Suprapubic skin (tissue), 4 donors: ENCODE measurements at regions not wholly inside any gene's neighbourhood (a gene's known extent, or its start where the extent isn't known, plus 50 kb on each side); places are given as distances from the start of the nearest gene placed in this dataset.

Source experiments
- DNase-seq, 2 donors: peaks; one replicate each; pipeline ENCODE4 v3.0.0-alpha.2; 2019; ENCODE audit warnings: low spot score in 2 of 2
- H3K27ac ChIP-seq: fragments of 200-600 bp; sonication (generic); one replicate; pipeline ENCODE4 v1.5.1; 2019
- H3K27me3 ChIP-seq: fragments of 200-600 bp; sonication (generic); one replicate; pipeline ENCODE4 v1.5.1; 2019
- H3K36me3 ChIP-seq: fragments of 200-600 bp; sonication (generic); one replicate; pipeline ENCODE4 v1.5.1; 2019
- H3K4me1 ChIP-seq: fragments of 200-600 bp; sonication (generic); one replicate; pipeline ENCODE4 v1.5.1; 2019
- H3K4me3 ChIP-seq: fragments of 200-600 bp; sonication (generic); one replicate; pipeline ENCODE4 v1.5.1; 2019; ENCODE audit warnings: mild to moderate bottlenecking
- H3K9me3 ChIP-seq: fragments of 200-600 bp; sonication (generic); one replicate; pipeline ENCODE4 v1.5.1; 2019
- EP300 ChIP-seq: sonication (generic); formaldehyde crosslinking; IDR thresholded peaks from one replicate; pipeline ENCODE4 v1.6.1; 2017; ENCODE audit warnings: antibody characterized with exemption
- POLR2A ChIP-seq, 2 donors: fragments of 450-650 bp; IDR thresholded peaks; one replicate each; pipeline ENCODE4 v1.6.1; 2017; ENCODE audit warnings: antibody characterized with exemption in 2 of 2, mild to moderate bottlenecking in 2 of 2, moderate library complexity in 2 of 2
- POLR2AphosphoS5 ChIP-seq, 3 donors: sonication (generic); formaldehyde crosslinking; IDR thresholded peaks; one replicate each; pipeline ENCODE4 v1.6.1; 2017; ENCODE audit warnings: antibody characterized with exemption in 3 of 3
- WGBS: methylation state at CpG from one replicate; pipeline ENCODE4 v1.1.5; 2018; 5-methylcytosine and 5-hydroxymethylcytosine counted together
- TF ChIP-seq, protein P1 (sequence below), 2 donors: fragments of 200-600 bp in 1 of 2; fragments of 450-650 bp in 1 of 2; sonication (generic) in 1 of 2; IDR thresholded peaks; one replicate each; pipeline ENCODE4 v1.5.1; 2016 to 2019; ENCODE audit warnings: antibody characterized with exemption in 2 of 2, mild to moderate bottlenecking in 1 of 2, moderate library complexity in 1 of 2

DNA sequence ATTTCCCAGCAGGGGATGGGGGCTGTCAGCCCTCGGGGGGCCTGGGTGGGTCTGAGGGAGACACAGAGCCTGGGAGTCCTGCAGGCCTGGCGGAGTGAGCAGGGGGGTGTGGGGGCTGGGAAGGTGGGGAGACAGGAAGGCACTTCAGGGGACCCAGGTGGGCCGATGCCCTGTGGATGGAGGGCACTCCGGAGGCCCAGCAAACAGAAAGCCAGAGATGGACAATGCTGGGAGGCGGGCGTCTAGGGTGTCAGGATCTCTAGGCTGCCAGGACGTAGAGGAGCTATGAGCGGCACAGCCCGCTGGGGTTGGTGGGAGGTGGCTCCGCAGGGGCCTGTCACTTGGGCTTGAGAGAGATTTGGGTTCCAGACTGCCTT lies 87.6 kb upstream of the COL5A1 start:
- H3K27ac ChIP-seq, result no peak overlapping the region
- 86% methylated on average over 10 of the region's 10 CpGs for WGBS
- no peaks in the 10 kb centered on the region for H3K36me3 ChIP-seq
- DNase-seq, result peak in 1 of 2 donors; percentile 61
- H3K4me1 ChIP-seq, result peaks cover 31% of the 10 kb centered on the region
- TF ChIP-seq EP300 (no peak), POLR2A (IDR thresholded peaks at IDR 0.05) (no peak), POLR2AphosphoS5 (IDR thresholded peaks at IDR 0.05) (no peak)
- TF ChIP-seq, protein P1, sequence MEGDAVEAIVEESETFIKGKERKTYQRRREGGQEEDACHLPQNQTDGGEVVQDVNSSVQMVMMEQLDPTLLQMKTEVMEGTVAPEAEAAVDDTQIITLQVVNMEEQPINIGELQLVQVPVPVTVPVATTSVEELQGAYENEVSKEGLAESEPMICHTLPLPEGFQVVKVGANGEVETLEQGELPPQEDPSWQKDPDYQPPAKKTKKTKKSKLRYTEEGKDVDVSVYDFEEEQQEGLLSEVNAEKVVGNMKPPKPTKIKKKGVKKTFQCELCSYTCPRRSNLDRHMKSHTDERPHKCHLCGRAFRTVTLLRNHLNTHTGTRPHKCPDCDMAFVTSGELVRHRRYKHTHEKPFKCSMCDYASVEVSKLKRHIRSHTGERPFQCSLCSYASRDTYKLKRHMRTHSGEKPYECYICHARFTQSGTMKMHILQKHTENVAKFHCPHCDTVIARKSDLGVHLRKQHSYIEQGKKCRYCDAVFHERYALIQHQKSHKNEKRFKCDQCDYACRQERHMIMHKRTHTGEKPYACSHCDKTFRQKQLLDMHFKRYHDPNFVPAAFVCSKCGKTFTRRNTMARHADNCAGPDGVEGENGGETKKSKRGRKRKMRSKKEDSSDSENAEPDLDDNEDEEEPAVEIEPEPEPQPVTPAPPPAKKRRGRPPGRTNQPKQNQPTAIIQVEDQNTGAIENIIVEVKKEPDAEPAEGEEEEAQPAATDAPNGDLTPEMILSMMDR (IDR thresholded peaks at IDR 0.05), result no peak
- no peaks in the 10 kb centered on the region for H3K9me3 ChIP-seq
- no peak overlapping the region for H3K4me3 ChIP-seq
- peaks cover 26% of the 10 kb centered on the region for H3K27me3 ChIP-seq

DNA sequence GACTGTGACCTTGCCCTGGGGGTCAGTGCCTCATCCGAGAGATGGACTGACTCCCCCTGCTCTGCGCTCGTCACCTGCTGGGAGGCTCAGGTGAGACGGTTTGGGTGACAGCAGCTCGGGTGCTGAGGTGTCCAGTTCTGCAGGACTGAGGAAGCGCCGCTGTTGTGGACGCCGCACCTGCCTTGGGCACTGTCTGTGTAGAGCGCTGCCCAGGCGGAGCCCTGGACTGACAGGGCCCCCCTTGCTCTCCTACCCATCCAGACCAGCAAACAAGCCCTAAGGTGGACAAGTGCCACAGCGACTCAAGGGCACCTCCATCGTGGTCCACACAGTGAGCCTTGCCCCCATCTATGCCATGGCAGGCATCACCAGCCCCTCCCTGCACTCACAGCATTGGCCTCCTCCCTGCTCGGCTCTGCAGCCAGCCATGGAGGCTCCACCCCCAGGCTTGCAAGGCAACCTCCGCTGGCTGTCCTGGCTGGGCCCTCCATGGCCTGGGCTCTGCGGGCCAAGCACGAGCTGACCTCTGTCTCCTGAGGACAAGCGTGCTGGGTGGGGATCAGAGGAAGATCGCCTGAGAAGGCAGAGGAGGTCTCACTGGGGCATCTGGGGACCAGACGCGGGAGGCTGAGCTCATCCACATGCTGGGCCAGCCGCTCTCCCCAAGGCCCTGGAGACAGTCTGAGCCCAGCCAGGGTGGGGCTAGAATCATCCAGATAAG lies 87.1 kb upstream of the COL5A1 start:
- 86% methylated on average over 13 of the region's 22 CpGs for WGBS
- no peaks in the 10 kb centered on the region for H3K36me3 ChIP-seq
- DNase-seq, result no peak
- H3K9me3 ChIP-seq, result no peaks in the 10 kb centered on the region
- peaks cover 22% of the 10 kb centered on the region for H3K27me3 ChIP-seq
- no peak overlapping the region for H3K4me3 ChIP-seq
- no peak overlapping the region for H3K27ac ChIP-seq
- H3K4me1 ChIP-seq, result peaks cover 31% of the 10 kb centered on the region
- TF ChIP-seq POLR2A (IDR thresholded peaks at IDR 0.05) (no peak), EP300 (no peak), POLR2AphosphoS5 (IDR thresholded peaks at IDR 0.05) (no peak)
- TF ChIP-seq, protein P1 (IDR thresholded peaks at IDR 0.05), result no peak

DNA sequence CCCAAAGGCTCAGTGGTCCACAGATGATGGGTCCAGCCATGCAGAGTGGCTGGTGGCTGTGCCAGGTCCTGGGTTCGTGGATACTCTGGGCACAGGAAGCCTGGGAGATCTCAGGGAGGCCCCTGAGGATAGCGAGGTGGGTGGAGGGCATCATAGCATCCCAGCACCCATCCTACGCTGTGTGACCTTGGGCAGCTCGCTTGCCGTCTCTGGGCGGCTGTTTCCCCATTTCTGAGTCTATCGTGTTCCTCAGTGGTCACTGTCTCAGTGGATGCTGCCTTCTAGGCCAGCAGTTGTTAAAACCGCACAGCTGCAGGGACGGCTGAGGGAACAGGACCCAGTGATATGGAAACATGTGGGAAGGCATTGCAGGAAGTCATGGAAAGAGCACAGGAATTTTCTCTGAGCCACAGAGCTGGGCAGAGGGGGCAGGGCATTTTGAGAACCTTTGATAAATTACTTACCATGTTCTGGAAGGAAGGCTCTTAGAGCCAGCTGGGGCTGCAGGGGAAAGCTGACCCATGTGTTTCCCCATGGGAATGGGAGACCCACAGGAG lies 86.4 kb upstream of the COL5A1 start:
- WGBS, result 63% methylated on average over 4 of the region's 9 CpGs
- H3K4me1 ChIP-seq, result peaks cover 31% of the 10 kb centered on the region
- H3K9me3 ChIP-seq, result no peaks in the 10 kb centered on the region
- no peak for DNase-seq
- H3K27me3 ChIP-seq, result peaks cover 22% of the 10 kb centered on the region
- H3K36me3 ChIP-seq, result no peaks in the 10 kb centered on the region
- H3K4me3 ChIP-seq, result no peak overlapping the region
- H3K27ac ChIP-seq, result no peak overlapping the region
- TF ChIP-seq POLR2A (IDR thresholded peaks at IDR 0.05) (no peak), POLR2AphosphoS5 (IDR thresholded peaks at IDR 0.05) (no peak), EP300 (no peak)
- TF ChIP-seq, protein P1 (IDR thresholded peaks at IDR 0.05), result no peak

- TF ChIP-seq POLR2AphosphoS5 (IDR thresholded peaks at IDR 0.05) (no peak), POLR2A (IDR thresholded peaks at IDR 0.05) (no peak), EP300 (no peak)
- TF ChIP-seq, protein P1 (IDR thresholded peaks at IDR 0.05), result no peak
- WGBS, result 60% methylated on average over 1 of the region's 15 CpGs
- H3K27me3 ChIP-seq, result peaks cover 11% of the 10 kb centered on the region
- peaks cover 28% of the 10 kb centered on the region for H3K4me1 ChIP-seq
- no peaks in the 10 kb centered on the region for H3K36me3 ChIP-seq
- DNase-seq, result peak; percentile 56 to 60
- H3K9me3 ChIP-seq, result no peaks in the 10 kb centered on the region
- no peak overlapping the region for H3K27ac ChIP-seq
- no peak overlapping the region for H3K4me3 ChIP-seq
Measured at GRCh38 chr9:134556531-134557068, 85.0 kb upstream of the COL5A1 start.

- TF ChIP-seq, protein P1 (IDR thresholded peaks at IDR 0.05), result no peak
- TF ChIP-seq POLR2A (IDR thresholded peaks at IDR 0.05), result no peak
- no peak for TF ChIP-seq EP300
- TF ChIP-seq POLR2AphosphoS5 (IDR thresholded peaks at IDR 0.05), result no peak
- H3K36me3 ChIP-seq, result no peaks in the 10 kb centered on the region
- no peak overlapping the region for H3K4me3 ChIP-seq
- H3K9me3 ChIP-seq, result no peaks in the 10 kb centered on the region
- 81% methylated on average over 18 of the region's 18 CpGs for WGBS
- H3K4me1 ChIP-seq, result peaks cover 21% of the 10 kb centered on the region
- H3K27me3 ChIP-seq, result peaks cover 11% of the 10 kb centered on the region
- peak; percentile 36 to 48 for DNase-seq
- no peak overlapping the region for H3K27ac ChIP-seq
Measured at GRCh38 chr9:134557331-134557730, 84.3 kb upstream of the COL5A1 start.
